ENCODE measurements at regions not wholly inside any gene's neighbourhood (a gene's known extent, or its start where the extent isn't known, plus 50 kb on each side); places are given as distances from the start of the nearest gene placed in this dataset.
"Not testable (repeated sequence)": the region's sequence is repeated elsewhere in the genome, so short reads cannot be mapped to it uniquely, and the experiment has no call there.

GRCh38 chr1:102120910-102121309 is 124.2 kb upstream of the OLFM3 start:
- DNase-seq, result no peak
- peaks cover 10% of the 10 kb centered on the region for H3K9me3 ChIP-seq (replicated peaks)
- H3K36me3 ChIP-seq, result no peaks in the 10 kb centered on the region
- H3K27me3 ChIP-seq (ENCODE audit: low read depth), result no peaks in the 10 kb centered on the region
- intact Hi-C loops (cut with micrococcal nuclease), result no loop called here
- no peaks in the 10 kb centered on the region for H3K4me1 ChIP-seq
- no peak for TF ChIP-seq CTCF (IDR thresholded peaks at IDR 0.05; ENCODE audit: borderline replicate concordance)
- no peak overlapping the region for H3K27ac ChIP-seq (replicated peaks)
- no peak overlapping the region for H3K4me3 ChIP-seq

GRCh38 chr1:102118150-102118549 is 121.4 kb upstream of the OLFM3 start:
- no peaks in the 10 kb centered on the region for H3K27me3 ChIP-seq (ENCODE audit: low read depth)
- TF ChIP-seq CTCF (IDR thresholded peaks at IDR 0.05; ENCODE audit: borderline replicate concordance), result no peak
- H3K9me3 ChIP-seq (replicated peaks), result peaks cover 6% of the 10 kb centered on the region
- H3K36me3 ChIP-seq, result no peaks in the 10 kb centered on the region
- intact Hi-C loops (cut with micrococcal nuclease), result no loop called here
- no peaks in the 10 kb centered on the region for H3K4me1 ChIP-seq
- H3K27ac ChIP-seq (replicated peaks), result no peak overlapping the region
- H3K4me3 ChIP-seq, result no peak overlapping the region
- DNase-seq, result no peak

GRCh38 chr1:102110586-102110985 is 113.9 kb upstream of the OLFM3 start:
- intact Hi-C loops (cut with micrococcal nuclease), result no loop called here
- Histone ChIP-seq H3K9me3 (replicated peaks) (peaks cover 7% of the 10 kb centered on the region), H3K4me3 (no peak overlapping the region), H3K27ac (replicated peaks) (no peak overlapping the region), H3K27me3 (ENCODE audit: low read depth) (no peaks in the 10 kb centered on the region), H3K4me1 (no peaks in the 10 kb centered on the region), H3K36me3 (no peaks in the 10 kb centered on the region)
- no peak for DNase-seq
- no peak for TF ChIP-seq CTCF (IDR thresholded peaks at IDR 0.05; ENCODE audit: borderline replicate concordance)

GRCh38 chr1:102109493-102109892 is 112.8 kb upstream of the OLFM3 start:
- H3K27ac ChIP-seq (replicated peaks); H3K4me3 ChIP-seq; H3K9me3 ChIP-seq (replicated peaks); H3K4me1 ChIP-seq; intact Hi-C loops (cut with micrococcal nuclease); DNase-seq; H3K36me3 ChIP-seq; H3K27me3 ChIP-seq (ENCODE audit: low read depth): not testable (repeated sequence)

GRCh38 chr1:102107441-102107840 is 110.7 kb upstream of the OLFM3 start:
- intact Hi-C loops (cut with micrococcal nuclease), result no loop called here
- Histone ChIP-seq H3K9me3 (replicated peaks) (peaks cover 7% of the 10 kb centered on the region), H3K27ac (replicated peaks) (no peak overlapping the region), H3K4me1 (no peaks in the 10 kb centered on the region), H3K27me3 (ENCODE audit: low read depth) (no peaks in the 10 kb centered on the region), H3K36me3 (no peaks in the 10 kb centered on the region), H3K4me3 (no peak overlapping the region)
- no peak for DNase-seq
- no peak for TF ChIP-seq CTCF (IDR thresholded peaks at IDR 0.05; ENCODE audit: borderline replicate concordance)

GRCh38 chr1:102105931-102106550 is 109.3 kb upstream of the OLFM3 start:
- Histone ChIP-seq H3K4me3 (no peak overlapping the region), H3K9me3 (replicated peaks) (peaks cover 7% of the 10 kb centered on the region), H3K27me3 (ENCODE audit: low read depth) (no peaks in the 10 kb centered on the region), H3K36me3 (no peaks in the 10 kb centered on the region), H3K4me1 (no peaks in the 10 kb centered on the region), H3K27ac (replicated peaks) (no peak overlapping the region)
- no peak for DNase-seq
- intact Hi-C loops (cut with micrococcal nuclease), result no loop called here
- no peak for TF ChIP-seq CTCF (IDR thresholded peaks at IDR 0.05; ENCODE audit: borderline replicate concordance)

Data from left ventricle myocardium inferior (tissue), 1 donor.